Osteoblast (primary cell): ENCODE measurements at regions not wholly inside any gene's neighbourhood (a gene's known extent, or its start where the extent isn't known, plus 50 kb on each side); places are given as distances from the start of the nearest gene placed in this dataset.

Source experiments
- DNase-seq: peaks from one replicate; pipeline ENCODE4 v3.0.0; 2011; ENCODE audit warnings: low spot score, mixed read lengths; ENCODE audit not compliant: insufficient read length; ENCODE audit errors: missing footprints
- H2AFZ ChIP-seq: 2 replicates; pipeline ENCODE4 v1.6.0; 2011; ENCODE audit warnings: mild to moderate bottlenecking, low read length
- H3K27ac ChIP-seq: 2 replicates; pipeline ENCODE4 v1.5.1; 2011; ENCODE audit warnings: mild to moderate bottlenecking, low read depth, low read length, moderate library complexity
- H3K27me3 ChIP-seq: 2 replicates; pipeline ENCODE4 v1.6.0; 2012; ENCODE audit warnings: mild to moderate bottlenecking, control low read depth, inconsistent platforms, low read length, moderate library complexity; ENCODE audit not compliant: insufficient read depth
- H3K36me3 ChIP-seq: 2 replicates; pipeline ENCODE4 v1.5.1; 2011; ENCODE audit warnings: mild to moderate bottlenecking, low read length, control low read depth, moderate library complexity; ENCODE audit not compliant: insufficient read depth
- H3K4me1 ChIP-seq: 2 replicates; pipeline ENCODE4 v1.5.1; 2011; ENCODE audit warnings: mild to moderate bottlenecking, low read length, control low read depth, moderate library complexity; ENCODE audit not compliant: insufficient read depth
- H3K4me2 ChIP-seq: 2 replicates; pipeline ENCODE4 v1.6.0; 2011; ENCODE audit warnings: mild to moderate bottlenecking, low read length; ENCODE audit not compliant: insufficient read depth
- H3K4me3 ChIP-seq: fragments of 200-600 bp; sonication (generic); 3 replicates; pipeline ENCODE4 v1.5.1; 2012; ENCODE audit warnings: mild to moderate bottlenecking, low read length, inconsistent platforms; ENCODE audit not compliant: insufficient read depth
- H3K79me2 ChIP-seq: 2 replicates; pipeline ENCODE4 v1.6.0; 2012; ENCODE audit warnings: mild to moderate bottlenecking, low read length, control low read depth, inconsistent platforms; ENCODE audit not compliant: insufficient read depth
- H3K9me3 ChIP-seq: 2 replicates; pipeline ENCODE4 v1.5.1; 2011; ENCODE audit warnings: low read depth, low read length, control low read depth
- H4K20me1 ChIP-seq: 2 replicates; pipeline ENCODE4 v1.6.0; 2012; ENCODE audit warnings: mild to moderate bottlenecking, low read length, control low read depth; ENCODE audit not compliant: insufficient read depth
- TF ChIP-seq, protein P1 (sequence below): IDR thresholded peaks from 2 replicates; pipeline ENCODE4 v1.5.1; 2011; ENCODE audit warnings: mild to moderate bottlenecking, low read depth, low read length, moderate library complexity; ENCODE audit errors: extremely low read depth

DNA sequence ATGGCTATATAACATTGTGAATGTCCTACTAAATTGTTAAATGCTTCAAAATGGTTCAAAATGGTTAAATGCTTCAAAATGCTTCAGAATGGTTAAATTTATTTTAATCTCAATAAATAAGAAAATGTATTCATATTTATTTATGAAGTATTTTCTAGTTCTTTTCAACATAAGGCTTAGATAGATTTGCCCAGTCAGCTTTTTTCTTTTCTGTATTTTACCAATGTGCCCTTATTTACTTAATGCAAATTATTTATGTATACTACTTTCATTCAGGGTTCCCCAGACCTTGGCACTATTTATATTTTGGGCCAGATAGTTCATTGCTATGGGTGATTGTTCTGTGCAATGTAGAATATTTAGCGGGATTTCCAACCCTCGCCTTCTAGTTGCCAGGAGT, 546.7 kb downstream of the RIT2 start:
- Histone ChIP-seq H3K27ac (no peak overlapping the region), H3K79me2 (no peaks in the 10 kb centered on the region), H3K27me3 (no peaks in the 10 kb centered on the region), H3K4me3 (no peak overlapping the region), H4K20me1 (no peaks in the 10 kb centered on the region), H3K9me3 (no peaks in the 10 kb centered on the region), H3K36me3 (no peaks in the 10 kb centered on the region), H2AFZ (no peak overlapping the region), H3K4me2 (no peak overlapping the region), H3K4me1 (no peaks in the 10 kb centered on the region)
- TF ChIP-seq, protein P1, sequence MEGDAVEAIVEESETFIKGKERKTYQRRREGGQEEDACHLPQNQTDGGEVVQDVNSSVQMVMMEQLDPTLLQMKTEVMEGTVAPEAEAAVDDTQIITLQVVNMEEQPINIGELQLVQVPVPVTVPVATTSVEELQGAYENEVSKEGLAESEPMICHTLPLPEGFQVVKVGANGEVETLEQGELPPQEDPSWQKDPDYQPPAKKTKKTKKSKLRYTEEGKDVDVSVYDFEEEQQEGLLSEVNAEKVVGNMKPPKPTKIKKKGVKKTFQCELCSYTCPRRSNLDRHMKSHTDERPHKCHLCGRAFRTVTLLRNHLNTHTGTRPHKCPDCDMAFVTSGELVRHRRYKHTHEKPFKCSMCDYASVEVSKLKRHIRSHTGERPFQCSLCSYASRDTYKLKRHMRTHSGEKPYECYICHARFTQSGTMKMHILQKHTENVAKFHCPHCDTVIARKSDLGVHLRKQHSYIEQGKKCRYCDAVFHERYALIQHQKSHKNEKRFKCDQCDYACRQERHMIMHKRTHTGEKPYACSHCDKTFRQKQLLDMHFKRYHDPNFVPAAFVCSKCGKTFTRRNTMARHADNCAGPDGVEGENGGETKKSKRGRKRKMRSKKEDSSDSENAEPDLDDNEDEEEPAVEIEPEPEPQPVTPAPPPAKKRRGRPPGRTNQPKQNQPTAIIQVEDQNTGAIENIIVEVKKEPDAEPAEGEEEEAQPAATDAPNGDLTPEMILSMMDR, result no peak
- DNase-seq, result no peak

DNA sequence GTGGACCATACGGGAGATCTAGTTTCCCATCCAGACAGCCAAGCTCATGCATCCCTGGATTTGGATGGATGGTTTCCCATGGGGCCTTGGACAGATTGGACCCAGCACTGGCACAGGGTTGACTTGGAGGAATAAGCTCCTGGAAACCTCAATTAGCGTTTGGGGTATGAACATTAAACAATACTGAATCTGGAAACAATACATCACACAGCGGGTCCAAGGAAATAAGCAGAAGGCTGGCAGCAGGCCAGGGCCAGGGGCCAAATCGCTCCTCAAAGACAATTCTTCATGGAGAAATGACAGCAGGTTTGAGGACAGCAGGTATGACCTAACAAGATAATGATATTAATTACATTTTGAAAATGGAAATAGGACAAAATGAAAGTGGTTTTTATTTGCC, 540.6 kb downstream of the RIT2 start:
- Histone ChIP-seq H3K4me2 (no peak overlapping the region), H3K27ac (no peak overlapping the region), H3K9me3 (no peaks in the 10 kb centered on the region), H3K36me3 (no peaks in the 10 kb centered on the region), H2AFZ (no peak overlapping the region), H3K27me3 (no peaks in the 10 kb centered on the region), H3K79me2 (no peaks in the 10 kb centered on the region), H3K4me3 (no peak overlapping the region), H3K4me1 (no peaks in the 10 kb centered on the region), H4K20me1 (no peaks in the 10 kb centered on the region)
- TF ChIP-seq, protein P1, result no peak
- no peak for DNase-seq

DNA sequence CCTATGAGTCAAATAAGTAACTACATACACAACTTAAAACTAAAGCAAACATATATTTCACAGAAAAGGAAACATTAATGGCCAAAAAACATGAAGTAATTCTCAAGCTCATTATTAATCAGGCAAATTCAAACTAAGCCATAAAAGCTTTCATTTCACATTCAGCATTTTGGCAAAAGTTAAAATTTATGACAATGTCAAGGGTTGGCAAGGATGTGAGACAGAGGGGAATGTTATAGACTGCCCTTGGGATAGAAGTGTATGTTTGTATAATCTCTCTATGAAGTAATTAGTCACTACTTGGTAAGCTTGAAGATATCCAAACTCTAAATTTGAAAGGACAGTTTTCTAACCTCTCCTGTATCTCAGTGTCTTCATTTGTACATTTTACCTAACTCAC, 539.4 kb downstream of the RIT2 start:
- Histone ChIP-seq H3K36me3 (no peaks in the 10 kb centered on the region), H3K4me1 (no peaks in the 10 kb centered on the region), H3K9me3 (no peaks in the 10 kb centered on the region), H2AFZ (no peak overlapping the region), H3K27me3 (no peaks in the 10 kb centered on the region), H4K20me1 (no peaks in the 10 kb centered on the region), H3K4me3 (no peak overlapping the region), H3K79me2 (no peaks in the 10 kb centered on the region), H3K4me2 (no peak overlapping the region), H3K27ac (no peak overlapping the region)
- TF ChIP-seq, protein P1, result no peak
- DNase-seq, result no peak

DNA sequence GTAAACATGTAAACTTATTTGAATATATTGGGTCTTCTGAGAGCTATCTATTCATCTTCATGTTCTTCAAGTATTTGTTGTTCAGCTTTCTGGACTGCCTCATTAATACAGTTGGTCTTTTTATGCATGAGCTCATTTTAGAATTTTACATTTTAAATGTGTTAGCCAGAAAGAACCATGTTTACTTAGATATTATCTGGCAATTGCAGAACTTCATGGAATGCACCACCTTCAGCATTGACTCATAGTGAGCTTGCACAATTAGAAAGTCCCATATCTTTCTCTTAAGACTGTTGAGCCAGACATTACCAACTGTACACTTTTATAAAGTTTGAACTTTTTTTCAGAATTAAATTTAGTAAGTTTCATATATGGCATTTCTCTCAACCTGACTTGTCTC, 536.7 kb downstream of the RIT2 start:
- H3K4me1 ChIP-seq, result no peaks in the 10 kb centered on the region
- no peak for DNase-seq
- H3K4me2 ChIP-seq, result no peak overlapping the region
- no peaks in the 10 kb centered on the region for H3K36me3 ChIP-seq
- H3K27ac ChIP-seq, result no peak overlapping the region
- H3K9me3 ChIP-seq, result no peaks in the 10 kb centered on the region
- TF ChIP-seq, protein P1, result no peak
- H3K79me2 ChIP-seq, result no peaks in the 10 kb centered on the region
- H2AFZ ChIP-seq, result no peak overlapping the region
- no peak overlapping the region for H3K4me3 ChIP-seq
- H3K27me3 ChIP-seq, result no peaks in the 10 kb centered on the region
- H4K20me1 ChIP-seq, result no peaks in the 10 kb centered on the region
